GM12801 (cell line): ENCODE measurements at regions not wholly inside any gene's neighbourhood (a gene's known extent, or its start where the extent isn't known, plus 50 kb on each side); places are given as distances from the start of the nearest gene placed in this dataset.

Source experiments
- CTCF ChIP-seq: IDR thresholded peaks from one replicate; pipeline ENCODE4 v1.5.1; 2011; ENCODE audit warnings: control low read depth; ENCODE audit not compliant: insufficient read length; ENCODE audit errors: extremely low read depth

DNA sequence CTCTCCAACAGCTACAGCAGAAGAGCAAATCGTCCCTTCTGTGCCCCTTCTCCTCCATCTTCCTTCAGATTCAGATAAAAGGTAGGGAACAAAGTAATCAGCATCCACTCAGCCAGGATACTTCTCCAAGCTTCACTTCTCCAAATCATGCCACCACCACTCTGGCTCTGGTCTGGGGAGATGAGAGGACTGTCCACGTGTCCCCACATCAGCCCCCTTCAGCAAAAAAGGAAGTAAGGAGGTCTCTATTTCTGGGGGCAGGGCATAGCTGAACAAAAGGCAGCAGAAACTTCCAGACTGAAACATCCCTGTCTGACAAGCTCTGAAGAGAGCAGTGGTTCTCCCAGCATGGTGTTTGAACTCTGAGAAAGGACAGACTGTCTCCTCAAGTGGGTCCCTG is 116.9 kb downstream of the C5orf15 start:
- TF ChIP-seq CTCF, result no peak

GRCh38 chr5:133850811-133851210 is 117.6 kb downstream of the C5orf15 start:
- TF ChIP-seq CTCF, result no peak

DNA sequence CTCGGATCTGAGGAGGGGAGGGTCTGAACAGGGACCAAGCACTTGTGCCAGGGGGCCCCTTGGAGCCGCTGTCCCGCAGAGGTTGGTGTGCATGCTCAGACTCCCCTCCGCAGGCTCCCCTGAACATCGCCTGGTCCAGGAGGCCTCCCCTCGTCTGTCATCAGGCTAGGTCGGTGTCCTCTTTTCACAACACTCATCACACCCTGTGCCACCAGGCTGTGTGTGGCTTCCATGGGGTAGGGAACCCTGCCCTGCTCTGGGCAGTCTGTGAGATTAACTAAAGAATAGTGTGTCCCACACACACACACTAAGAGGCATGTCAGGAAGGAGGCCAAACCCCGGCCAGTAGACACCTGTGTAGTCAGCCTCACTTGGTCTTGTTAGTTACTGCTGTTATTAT is 119.3 kb downstream of the C5orf15 start:
- TF ChIP-seq CTCF, result no peak

DNA sequence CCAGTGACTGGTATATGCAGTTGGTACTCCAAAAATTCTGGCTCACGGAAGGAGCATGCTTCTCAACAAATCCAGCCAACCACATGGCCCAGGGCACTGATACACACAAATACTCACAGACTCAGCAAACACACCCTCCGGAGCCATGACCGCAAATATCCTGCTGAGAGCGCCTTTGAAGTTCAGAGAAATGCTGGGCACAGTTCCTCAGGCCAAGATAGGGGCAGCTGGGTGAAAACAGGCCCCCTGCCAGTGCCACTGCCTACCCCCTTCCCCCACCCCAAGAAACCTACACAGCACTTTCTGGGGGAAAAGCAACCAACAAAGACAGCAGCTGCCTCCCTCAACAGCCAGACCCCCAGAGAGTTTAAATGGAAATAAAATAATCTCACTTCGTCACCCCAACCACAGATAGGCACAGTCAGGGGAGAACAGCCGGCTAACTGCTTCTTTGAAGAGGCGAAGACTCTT is 120.0 kb downstream of the C5orf15 start:
- no peak for TF ChIP-seq CTCF

- no peak for TF ChIP-seq CTCF
Measured at GRCh38 chr5:133847886-133848285, 120.5 kb downstream of the C5orf15 start.

GRCh38 chr5:133847301-133847700 is 121.1 kb downstream of the C5orf15 start:
- TF ChIP-seq CTCF, result no peak

DNA sequence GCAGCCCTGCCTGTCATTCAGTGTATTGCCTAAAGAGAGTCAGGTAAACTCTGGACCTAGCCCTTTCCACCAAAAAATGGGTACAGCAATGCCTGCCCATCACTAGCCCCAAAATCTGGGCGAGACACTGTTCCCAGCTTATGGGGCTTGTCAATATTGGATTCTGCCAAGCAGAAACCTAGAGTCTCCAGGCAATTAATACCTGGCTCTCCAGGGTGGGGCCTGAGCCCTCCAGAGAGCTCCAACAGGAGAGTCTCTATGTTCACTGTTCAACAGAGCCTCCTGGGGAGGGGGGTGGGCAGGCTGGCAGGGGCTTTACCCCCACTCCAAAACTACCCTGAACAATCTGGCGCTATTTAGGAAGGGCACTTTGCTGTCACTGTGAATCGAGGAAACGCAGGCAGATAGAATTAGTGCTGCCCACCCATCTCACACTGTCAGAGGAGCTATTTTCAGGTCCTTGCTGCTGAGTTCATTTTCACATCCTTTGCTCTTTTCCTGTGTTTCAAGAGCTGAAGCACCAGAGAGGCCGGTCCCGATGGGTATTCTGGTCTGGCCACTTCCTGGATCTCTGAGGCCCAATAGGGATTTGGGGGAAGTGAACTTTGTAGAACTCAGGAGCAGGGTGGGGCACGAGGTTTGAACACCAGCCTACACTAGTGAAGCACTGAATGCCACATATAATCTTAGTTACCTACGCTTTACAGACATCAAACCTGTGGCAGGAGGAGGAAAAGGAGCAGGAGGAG is 121.8 kb downstream of the C5orf15 start:
- no peak for TF ChIP-seq CTCF
